ENCODE measurements at regions not wholly inside any gene's neighbourhood (a gene's known extent, or its start where the extent isn't known, plus 50 kb on each side); places are given as distances from the start of the nearest gene placed in this dataset.

- DNase-seq = no peak
These were observed 98.9 kb upstream of the FOXD3 start for GRCh38 chr1:63223426-63223825.

GRCh38 chr1:63230722-63231121 lies 91.6 kb upstream of the FOXD3 start:
- no peak for DNase-seq

- DNase-seq = no peak
These were observed 83.6 kb upstream of the FOXD3 start for GRCh38 chr1:63238721-63239120.

- DNase-seq = no peak
These were observed 77.2 kb upstream of the FOXD3 start for GRCh38 chr1:63245186-63245585.

GRCh38 chr1:63248216-63248615 lies 74.2 kb upstream of the FOXD3 start:
- DNase-seq = no peak

GRCh38 chr1:63255153-63255552 lies 67.2 kb upstream of the FOXD3 start:
- DNase-seq = no peak

GRCh38 chr1:63261736-63262458 lies 60.5 kb upstream of the FOXD3 start:
- DNase-seq = no peak

- DNase-seq = no peak
These were observed 60.0 kb upstream of the FOXD3 start for GRCh38 chr1:63262459-63262770.

- no peak for DNase-seq
These were observed 58.2 kb upstream of the FOXD3 start for GRCh38 chr1:63264161-63264560.

- no peak for DNase-seq
These were observed 55.5 kb upstream of the FOXD3 start for GRCh38 chr1:63266857-63267256.

GRCh38 chr1:63268876-63269275 lies 53.5 kb upstream of the FOXD3 start:
- no peak for DNase-seq

GRCh38 chr1:63269571-63269970 lies 52.8 kb upstream of the FOXD3 start:
- DNase-seq = no peak
